Smooth muscle cell of the brain vasculature (primary cell): ENCODE measurements at regions not wholly inside any gene's neighbourhood (a gene's known extent, or its start where the extent isn't known, plus 50 kb on each side); places are given as distances from the start of the nearest gene placed in this dataset.
"Not testable (repeated sequence)": the region's sequence is repeated elsewhere in the genome, so short reads cannot be mapped to it uniquely, and the experiment has no call there.

ENCODE experiments used
- DNase-seq: peaks from one replicate; pipeline ENCODE4 v3.0.0-alpha.2; 2012; ENCODE audit warnings: low read depth, low spot score

DNA sequence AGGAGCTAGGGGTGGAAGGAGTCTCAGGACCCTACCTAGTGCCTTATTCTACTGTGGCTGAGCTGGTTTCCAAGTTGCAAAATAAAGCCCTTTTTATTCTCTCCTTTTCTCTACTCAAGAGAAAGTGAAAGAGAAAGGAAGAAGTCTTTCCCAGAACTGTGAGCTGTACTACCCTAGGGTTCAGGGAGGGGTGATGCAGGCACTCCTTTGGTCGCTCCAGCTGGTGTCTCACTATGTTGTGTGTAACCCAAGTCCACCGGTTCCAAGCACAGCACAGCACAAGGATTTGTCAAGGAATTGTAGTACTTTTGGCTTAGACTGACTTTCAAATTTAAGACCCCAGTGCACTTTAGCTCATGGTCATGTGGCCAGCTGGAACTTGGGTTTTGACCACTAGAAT lies 1721.7 kb downstream of the OTOL1 start:
- DNase-seq = no peak

DNA sequence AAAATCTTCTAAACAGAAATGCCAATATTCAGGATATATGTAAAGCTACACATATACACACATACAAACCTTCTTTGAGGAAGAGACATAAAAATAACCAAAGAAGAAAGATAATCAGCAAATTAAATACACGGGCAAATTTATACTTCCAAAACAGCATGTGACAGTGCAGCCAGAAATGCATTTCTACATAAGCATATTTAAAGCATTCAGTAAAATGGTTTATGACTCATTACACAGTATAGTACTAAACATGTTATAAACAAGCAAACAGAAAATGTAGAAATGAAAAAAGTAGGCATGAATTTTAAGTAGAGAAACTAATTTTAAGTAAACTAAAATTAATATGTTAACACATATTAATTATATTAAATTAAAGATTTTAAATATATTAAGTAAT lies 1717.2 kb downstream of the OTOL1 start:
- DNase-seq = no peak

DNA sequence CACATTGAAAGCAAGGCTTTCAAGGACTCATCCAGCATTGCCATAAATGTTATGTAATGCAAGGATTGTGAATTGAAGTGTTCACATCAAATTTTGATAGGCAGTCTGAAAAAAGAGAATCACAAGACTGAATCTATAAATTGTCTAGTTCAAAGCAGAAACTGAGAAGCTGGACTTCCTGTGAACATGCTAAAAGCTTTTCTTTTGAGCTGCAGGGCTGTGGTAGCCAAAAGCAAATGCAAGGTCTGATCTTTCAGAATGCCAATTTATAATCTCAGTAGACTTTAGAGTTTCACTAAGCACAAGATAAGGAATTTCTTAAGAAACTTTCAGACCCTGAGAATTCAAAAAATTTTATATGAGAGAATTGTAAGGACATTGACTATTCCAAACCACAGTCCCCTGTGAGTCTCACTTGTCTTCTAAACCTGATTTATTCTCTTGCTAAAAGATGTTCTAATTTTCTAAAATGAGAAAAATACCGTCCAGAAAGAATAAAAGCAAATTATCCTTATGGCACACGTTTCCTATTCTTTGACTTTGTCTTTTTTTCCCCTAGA lies 1700.3 kb downstream of the OTOL1 start:
- DNase-seq = no peak

DNA sequence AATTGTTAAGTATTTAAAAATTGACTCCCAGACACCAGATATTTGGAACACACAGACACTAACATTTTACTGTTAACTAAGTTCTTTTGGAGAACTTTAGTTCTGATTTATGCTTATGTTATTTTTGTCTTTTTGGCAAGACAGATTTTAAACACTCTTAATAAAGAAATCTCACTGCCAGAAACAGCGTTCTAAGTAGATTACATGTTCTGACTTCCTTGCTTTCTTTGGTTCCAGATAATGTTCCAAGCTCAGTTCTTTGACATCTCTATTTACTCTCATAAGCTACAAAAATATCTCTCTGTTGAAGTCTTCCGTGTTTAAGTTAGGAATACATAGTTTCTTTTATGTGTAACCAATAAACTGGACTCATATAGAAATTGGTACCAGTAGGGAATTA lies 1699.6 kb downstream of the OTOL1 start:
- DNase-seq = no peak

DNA sequence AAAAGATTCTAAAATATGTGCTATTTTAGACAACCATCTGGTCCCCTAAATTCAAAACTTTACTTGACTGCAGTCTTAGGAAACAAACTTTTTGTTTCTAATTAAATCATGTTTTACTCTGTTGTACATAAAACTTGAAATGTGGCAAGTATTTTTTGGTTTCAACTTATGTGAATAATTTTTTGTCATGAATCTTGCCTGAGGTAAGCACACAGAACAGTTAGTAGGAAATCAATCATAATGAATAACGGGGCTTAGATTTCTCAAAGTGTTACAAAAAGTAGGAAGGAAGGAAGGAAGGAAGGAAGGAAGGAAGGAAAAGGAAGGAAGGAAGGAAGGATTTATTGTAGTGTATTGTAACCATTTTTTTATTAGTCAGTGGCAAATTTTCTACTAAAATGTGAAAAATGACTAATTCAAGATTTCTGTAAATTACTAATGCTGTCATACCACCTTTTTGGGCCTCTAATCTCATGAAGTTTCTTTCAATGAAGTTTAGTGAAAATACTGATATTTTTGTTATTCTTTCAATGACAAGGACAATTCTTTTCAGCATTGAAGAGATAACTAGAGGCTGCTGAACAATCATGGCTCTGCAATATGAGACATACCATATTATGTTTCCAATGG lies 1689.2 kb downstream of the OTOL1 start:
- no peak for DNase-seq

DNA sequence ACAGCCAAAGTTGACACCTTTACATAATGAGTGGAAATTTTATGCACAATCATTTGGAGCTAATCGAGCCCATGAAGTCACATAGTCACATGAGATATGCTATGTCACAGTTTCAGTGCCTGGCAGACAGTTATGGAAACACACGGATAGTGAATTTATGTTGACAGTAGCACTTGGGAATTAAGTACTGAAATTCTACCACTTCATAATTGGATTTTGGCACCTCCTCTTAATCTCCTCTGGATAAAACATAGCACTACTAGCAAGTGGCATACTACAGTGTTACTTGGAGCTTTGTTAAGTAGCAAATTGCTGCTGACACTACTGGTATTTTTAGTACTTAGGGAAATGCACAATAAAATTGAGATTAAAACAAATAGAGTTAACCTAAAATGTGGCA lies 1679.4 kb downstream of the OTOL1 start:
- no peak for DNase-seq

DNA sequence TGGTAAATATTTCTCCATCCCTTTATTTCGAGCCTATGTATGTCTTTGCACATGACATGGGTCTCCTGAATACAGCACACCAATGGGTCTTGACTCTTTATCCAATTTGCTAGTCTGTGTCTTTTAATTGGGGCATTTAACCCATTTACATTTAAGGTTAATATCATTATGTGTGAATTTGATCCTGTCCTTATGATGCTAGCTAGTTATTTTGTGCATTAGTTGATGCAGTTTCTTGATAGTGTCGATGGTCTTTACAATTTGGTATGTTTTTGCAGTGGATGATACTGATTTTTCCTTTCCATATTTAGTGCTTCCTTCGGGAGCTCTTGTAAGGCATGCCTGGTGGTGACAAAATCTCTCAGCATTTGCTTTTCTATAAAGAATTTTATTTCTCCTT lies 1675.9 kb downstream of the OTOL1 start:
- DNase-seq = not testable (repeated sequence)

DNA sequence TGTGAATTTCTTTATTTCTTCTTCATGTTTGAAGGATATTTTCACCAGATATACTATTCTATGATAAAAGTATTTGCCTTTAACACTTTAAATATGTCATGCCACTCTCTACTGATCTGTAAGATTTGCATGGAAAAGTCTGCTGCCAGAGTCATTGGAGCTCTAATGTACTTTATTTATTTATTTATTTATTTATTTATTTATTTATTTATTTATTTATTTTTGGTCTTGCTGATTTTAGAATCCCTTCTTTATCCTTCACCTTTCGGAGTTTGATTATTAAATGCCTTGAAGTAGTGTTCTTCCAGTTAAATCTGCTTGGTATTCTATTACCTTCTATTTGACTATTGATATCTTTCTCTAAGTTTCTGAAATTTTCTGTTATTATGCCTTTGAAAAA lies 1669.6 kb downstream of the OTOL1 start:
- DNase-seq = no peak

DNA sequence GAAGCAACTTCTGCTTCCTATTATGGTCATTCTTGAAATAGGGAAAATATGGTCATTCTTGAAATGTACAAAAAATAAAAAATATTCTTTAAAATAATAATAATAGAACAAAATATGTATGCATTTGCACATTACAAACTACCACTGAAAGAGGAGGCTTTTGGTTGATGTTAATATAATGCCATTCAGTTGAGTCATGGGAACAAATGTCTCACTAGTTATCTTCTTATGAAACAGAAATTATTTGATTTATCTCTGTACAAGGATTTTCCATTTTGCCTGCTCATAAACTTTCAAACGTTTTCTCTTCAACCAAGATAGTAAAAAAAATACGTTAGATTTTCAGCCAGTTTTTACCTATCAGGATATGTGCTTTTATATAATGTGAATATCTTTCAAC lies 1662.7 kb downstream of the OTOL1 start:
- DNase-seq = no peak

DNA sequence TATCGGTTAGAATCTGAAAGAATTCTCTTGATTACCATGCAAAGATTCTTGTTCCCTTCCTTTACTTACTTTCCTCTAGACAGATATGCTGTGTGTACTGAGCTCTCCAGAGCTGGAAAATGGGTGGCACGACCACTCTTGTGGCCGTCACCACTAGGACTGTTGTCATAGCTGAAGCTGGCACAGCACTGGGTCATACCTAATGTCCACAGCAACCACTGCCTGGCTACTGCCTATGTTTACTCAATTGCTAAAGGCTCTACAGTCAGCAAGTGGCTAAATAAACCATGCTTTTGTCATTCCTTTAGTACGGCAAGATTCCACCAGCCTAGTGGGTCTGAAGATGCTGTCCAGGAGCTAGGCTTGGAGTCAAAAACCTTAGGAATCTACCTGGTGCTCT lies 1643.0 kb downstream of the OTOL1 start:
- no peak for DNase-seq

DNA sequence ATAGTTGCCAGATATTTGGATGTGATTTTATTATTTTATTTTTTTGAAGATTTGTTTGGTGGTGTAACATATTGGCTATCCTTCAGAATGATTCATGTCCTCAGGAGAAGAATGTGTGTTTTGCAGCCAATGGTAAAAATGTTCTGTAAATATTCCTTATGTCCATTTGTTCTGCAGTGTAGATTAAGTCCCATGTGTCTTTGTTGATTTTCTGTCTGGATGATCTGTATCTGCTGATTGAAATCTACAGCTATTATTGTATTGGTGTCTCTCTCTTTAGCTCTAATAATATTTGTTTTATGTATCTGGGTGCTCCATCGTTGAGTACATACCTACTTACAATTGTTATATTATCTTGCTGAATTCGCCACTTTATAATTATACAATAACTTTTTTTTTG lies 1641.7 kb downstream of the OTOL1 start:
- no peak for DNase-seq

DNA sequence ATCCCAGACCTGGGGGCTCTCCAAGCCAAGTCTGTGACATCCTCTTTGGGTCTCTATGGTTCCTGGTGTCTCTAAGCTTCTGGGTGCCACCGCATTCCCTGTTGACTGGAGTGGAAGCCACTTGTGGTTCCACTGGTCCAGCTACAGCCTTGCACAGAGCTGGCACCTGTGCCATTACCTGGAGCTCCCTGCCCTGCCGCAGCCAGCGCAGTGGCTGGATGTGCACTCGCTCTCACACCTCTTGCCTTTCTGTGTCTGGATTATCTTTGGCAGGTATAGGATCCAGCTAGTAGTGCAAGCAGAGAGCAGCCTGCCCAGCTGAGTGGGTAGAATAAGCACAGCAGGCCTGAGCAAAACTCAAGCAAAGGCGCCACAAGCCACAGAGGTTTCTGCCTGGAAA lies 1635.5 kb downstream of the OTOL1 start:
- DNase-seq = no peak

DNA sequence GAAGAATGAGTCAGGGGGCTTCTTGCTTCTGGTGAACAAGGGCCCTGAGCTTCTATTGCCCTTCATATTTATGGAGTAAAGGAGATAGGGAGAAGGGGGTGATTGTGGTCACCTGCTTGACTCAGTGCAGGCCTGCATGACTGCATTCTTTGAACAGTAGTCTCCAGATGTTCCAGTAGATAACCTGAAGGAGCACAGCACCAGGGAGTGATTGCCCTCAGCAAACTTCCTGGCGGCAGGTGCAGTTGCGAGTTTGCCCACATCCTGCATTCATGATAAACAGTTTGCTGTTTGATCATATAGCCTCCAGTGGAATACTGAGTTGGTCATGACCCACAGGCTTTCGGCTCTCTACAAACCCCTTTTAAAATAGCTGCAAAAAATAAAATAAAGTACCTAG lies 1632.7 kb downstream of the OTOL1 start:
- no peak for DNase-seq

DNA sequence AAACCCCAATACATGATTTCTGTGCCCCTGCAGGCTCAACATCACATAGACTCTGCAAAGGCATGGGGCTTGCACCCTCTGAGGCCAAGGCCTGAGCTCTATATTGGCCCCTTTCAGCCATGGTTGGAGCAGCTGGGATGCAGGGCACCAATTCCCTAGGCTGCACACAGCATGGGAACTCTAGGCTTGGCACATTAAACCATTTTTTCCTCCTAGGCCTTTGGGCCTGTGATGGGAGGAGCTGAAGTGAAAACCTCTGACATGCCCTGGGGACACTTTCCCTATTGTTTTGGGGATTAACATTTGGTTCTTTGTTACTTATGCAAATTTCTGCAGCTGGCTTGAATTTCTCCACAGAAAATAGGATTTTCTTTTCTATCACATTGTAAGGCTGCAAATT lies 1629.5 kb downstream of the OTOL1 start:
- DNase-seq = no peak
